HG03469 (cell line): ENCODE measurements at regions not wholly inside any gene's neighbourhood (a gene's known extent, or its start where the extent isn't known, plus 50 kb on each side); places are given as distances from the start of the nearest gene placed in this dataset.

Experiments
- ATAC-seq: cut with Tn5 transposase; IDR thresholded peaks from one replicate; pipeline ENCODE4 v1.9.1; 2021; ENCODE audit warnings: mild to moderate bottlenecking, moderate library complexity, moderate number of reproducible peaks; ENCODE audit not compliant: unreplicated experiment

GRCh38 chr13:47632311-47632710, 368.8 kb downstream of the SUCLA2 start:
- no peak for ATAC-seq

GRCh38 chr13:47628666-47629065, 372.4 kb downstream of the SUCLA2 start:
- ATAC-seq = no peak

GRCh38 chr13:47623862-47624261, 377.2 kb downstream of the SUCLA2 start:
- no peak for ATAC-seq

GRCh38 chr13:47621931-47622330, 379.1 kb downstream of the SUCLA2 start:
- ATAC-seq = no peak

- ATAC-seq = no peak
These were observed 389.3 kb downstream of the SUCLA2 start for GRCh38 chr13:47611664-47612288.

- ATAC-seq = no peak
These were observed 390.4 kb downstream of the SUCLA2 start for GRCh38 chr13:47610687-47611086.

GRCh38 chr13:47603365-47603764, 397.7 kb downstream of the SUCLA2 start:
- no peak for ATAC-seq

GRCh38 chr13:47598340-47598911, 402.6 kb downstream of the SUCLA2 start:
- no peak for ATAC-seq

- ATAC-seq = no peak
These were observed 406.2 kb downstream of the SUCLA2 start for GRCh38 chr13:47594833-47595232.

- ATAC-seq = no peak
These were observed 408.8 kb downstream of the SUCLA2 start for GRCh38 chr13:47592256-47592655.

- ATAC-seq = no peak
These were observed 412.4 kb downstream of the SUCLA2 start for GRCh38 chr13:47588676-47589075.

GRCh38 chr13:47572375-47572774, 428.7 kb downstream of the SUCLA2 start:
- no peak for ATAC-seq

GRCh38 chr13:47564041-47564440, 437.0 kb downstream of the SUCLA2 start:
- no peak for ATAC-seq

- no peak for ATAC-seq
These were observed 444.4 kb downstream of the SUCLA2 start for GRCh38 chr13:47556703-47557102.

GRCh38 chr13:47555235-47555634, 445.8 kb downstream of the SUCLA2 start:
- ATAC-seq = no peak

GRCh38 chr13:47553329-47553977, 447.6 kb downstream of the SUCLA2 start:
- no peak for ATAC-seq

- ATAC-seq = no peak
These were observed 451.8 kb downstream of the SUCLA2 start for GRCh38 chr13:47549219-47549752.

GRCh38 chr13:47548294-47548840, 452.7 kb downstream of the SUCLA2 start:
- no peak for ATAC-seq

- no peak for ATAC-seq
These were observed 454.5 kb downstream of the SUCLA2 start for GRCh38 chr13:47546391-47547225.

GRCh38 chr13:47545201-47546024, 455.7 kb downstream of the SUCLA2 start:
- ATAC-seq = no peak
